WERI-Rb-1 (cell line): ENCODE measurements at regions not wholly inside any gene's neighbourhood (a gene's known extent, or its start where the extent isn't known, plus 50 kb on each side); places are given as distances from the start of the nearest gene placed in this dataset.

ENCODE experiments used
- DNase-seq: peaks from one replicate; pipeline ENCODE4 v3.0.0-alpha.2; 2020
- H3K27ac ChIP-seq: fragments of 250-450 bp; sonication (Bioruptor Pico); 2 replicates; pipeline ENCODE4 v1.5.1; 2020; ENCODE audit warnings: mild to moderate bottlenecking, moderate library complexity
- H3K27me3 ChIP-seq: fragments of 250-450 bp; sonication (Bioruptor Pico); 2 replicates; pipeline ENCODE4 v1.5.1; 2021; ENCODE audit warnings: mild to moderate bottlenecking, low read depth, moderate library complexity; ENCODE audit not compliant: insufficient read depth, severe bottlenecking
- H3K36me3 ChIP-seq: fragments of 250-450 bp; sonication (Bioruptor Pico); 2 replicates; pipeline ENCODE4 v1.5.1; 2020; ENCODE audit warnings: mild to moderate bottlenecking, moderate library complexity
- H3K4me3 ChIP-seq: 2 replicates; pipeline ENCODE4 v1.5.1; 2011; ENCODE audit warnings: low read depth, mild to moderate bottlenecking, control low read depth, low read length
- H3K9me3 ChIP-seq: fragments of 250-450 bp; sonication (Bioruptor Pico); 2 replicates; pipeline ENCODE4 v1.5.1; 2021; ENCODE audit warnings: mild to moderate bottlenecking, moderate library complexity; ENCODE audit not compliant: severe bottlenecking
- TF ChIP-seq, protein P1 (sequence below): IDR thresholded peaks from 2 replicates; pipeline ENCODE4 v1.5.1; 2011; ENCODE audit warnings: low read depth, mild to moderate bottlenecking, control low read depth, inconsistent platforms, low read length

DNA sequence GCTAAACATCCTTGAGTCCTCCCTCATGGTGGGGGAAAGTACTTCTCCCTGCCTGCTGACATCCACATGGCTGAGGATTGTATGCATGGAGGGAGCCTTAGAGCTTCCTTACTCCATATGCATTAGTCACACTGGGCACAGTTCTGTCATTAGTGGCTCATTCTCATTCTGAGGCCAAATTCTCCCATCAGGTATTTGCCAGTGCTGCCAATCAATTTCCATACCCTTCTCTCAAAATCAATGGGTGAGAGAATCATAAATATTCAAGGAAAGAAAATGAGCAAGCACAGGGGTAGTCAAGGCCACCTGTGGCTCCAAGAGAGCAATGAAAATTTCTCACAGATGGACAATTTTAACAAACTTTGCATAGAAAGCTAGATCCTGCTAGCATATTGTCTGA is 422.6 kb upstream of the SETBP1 start:
- Histone ChIP-seq H3K36me3 (no peaks in the 10 kb centered on the region), H3K9me3 (no peaks in the 10 kb centered on the region), H3K27ac (no peak overlapping the region), H3K27me3 (peaks cover 29% of the 10 kb centered on the region), H3K4me3 (no peak overlapping the region)
- DNase-seq: no peak
- TF ChIP-seq, protein P1, sequence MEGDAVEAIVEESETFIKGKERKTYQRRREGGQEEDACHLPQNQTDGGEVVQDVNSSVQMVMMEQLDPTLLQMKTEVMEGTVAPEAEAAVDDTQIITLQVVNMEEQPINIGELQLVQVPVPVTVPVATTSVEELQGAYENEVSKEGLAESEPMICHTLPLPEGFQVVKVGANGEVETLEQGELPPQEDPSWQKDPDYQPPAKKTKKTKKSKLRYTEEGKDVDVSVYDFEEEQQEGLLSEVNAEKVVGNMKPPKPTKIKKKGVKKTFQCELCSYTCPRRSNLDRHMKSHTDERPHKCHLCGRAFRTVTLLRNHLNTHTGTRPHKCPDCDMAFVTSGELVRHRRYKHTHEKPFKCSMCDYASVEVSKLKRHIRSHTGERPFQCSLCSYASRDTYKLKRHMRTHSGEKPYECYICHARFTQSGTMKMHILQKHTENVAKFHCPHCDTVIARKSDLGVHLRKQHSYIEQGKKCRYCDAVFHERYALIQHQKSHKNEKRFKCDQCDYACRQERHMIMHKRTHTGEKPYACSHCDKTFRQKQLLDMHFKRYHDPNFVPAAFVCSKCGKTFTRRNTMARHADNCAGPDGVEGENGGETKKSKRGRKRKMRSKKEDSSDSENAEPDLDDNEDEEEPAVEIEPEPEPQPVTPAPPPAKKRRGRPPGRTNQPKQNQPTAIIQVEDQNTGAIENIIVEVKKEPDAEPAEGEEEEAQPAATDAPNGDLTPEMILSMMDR: no peak

DNA sequence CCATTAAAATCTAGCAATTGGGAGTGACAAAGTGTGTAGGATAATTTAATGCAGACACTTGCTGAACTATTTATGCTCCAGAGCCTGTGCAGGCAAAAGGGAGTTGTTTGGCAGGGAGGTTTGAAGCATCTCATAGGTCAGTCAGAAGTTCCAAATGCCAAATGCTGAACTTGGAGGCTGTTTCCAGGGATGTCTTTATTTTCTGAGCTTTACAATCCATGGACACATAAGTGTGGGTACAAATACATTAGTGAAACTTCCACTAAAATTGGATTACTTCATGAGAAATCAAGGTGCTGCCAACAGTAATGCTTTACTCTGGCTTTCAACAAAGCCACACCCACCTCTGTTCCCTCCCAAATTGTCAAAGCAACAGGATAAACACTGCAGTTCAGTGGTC is 422.1 kb upstream of the SETBP1 start:
- TF ChIP-seq, protein P1: no peak
- no peak for DNase-seq
- no peak overlapping the region for H3K27ac ChIP-seq

DNA sequence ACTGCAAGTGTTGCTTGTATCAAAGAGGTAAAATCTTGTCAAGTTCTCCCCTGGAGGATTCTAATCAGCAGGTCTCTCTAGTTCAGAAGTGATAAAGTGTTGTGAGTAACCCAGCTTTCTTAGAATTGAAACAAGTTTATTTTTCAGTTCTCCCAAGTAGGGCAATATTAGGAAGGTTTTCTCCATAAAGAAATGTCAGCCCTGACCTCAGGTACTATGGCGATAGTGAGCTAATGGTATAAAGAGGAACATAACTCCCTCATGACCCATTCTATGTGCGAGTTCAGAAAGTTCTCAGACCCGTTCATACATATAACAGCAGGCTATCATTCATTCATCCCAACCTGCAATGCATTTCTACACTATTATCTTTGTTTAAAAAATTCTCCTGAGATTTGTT is 421.1 kb upstream of the SETBP1 start:
- DNase-seq: no peak
- peaks cover 29% of the 10 kb centered on the region for H3K27me3 ChIP-seq
- no peak overlapping the region for H3K27ac ChIP-seq
- TF ChIP-seq, protein P1: no peak
- H3K9me3 ChIP-seq: no peaks in the 10 kb centered on the region
- H3K36me3 ChIP-seq: no peaks in the 10 kb centered on the region
- no peak overlapping the region for H3K4me3 ChIP-seq

More for the DNA sequence above, 422.1 kb upstream of the SETBP1 start:
- Histone ChIP-seq H3K36me3 (no peaks in the 10 kb centered on the region), H3K27me3 (peaks cover 29% of the 10 kb centered on the region), H3K9me3 (no peaks in the 10 kb centered on the region), H3K4me3 (no peak overlapping the region)

DNA sequence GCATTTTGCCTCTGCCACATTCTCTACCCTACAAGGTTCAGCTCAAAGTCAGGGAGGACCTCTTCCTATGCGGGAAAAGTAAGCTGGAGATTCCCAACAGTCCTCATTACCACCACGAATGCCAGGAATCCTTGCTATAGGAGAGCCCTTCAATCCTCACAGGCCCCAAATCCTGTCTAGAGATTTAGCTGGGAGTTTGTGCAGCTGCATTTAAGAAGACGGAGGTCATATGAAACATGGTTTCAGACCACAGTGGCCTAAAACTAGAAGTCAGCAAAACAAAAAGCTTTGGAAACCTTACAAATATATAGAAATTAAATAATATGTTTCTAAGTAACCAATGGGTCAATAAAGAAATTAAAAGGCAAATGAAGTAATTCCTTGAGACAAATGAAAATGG is 415.3 kb upstream of the SETBP1 start:
- no peak for DNase-seq
- Histone ChIP-seq H3K36me3 (no peaks in the 10 kb centered on the region), H3K27me3 (peaks cover 40% of the 10 kb centered on the region), H3K9me3 (no peaks in the 10 kb centered on the region), H3K27ac (no peak overlapping the region), H3K4me3 (no peak overlapping the region)
- TF ChIP-seq, protein P1: no peak

DNA sequence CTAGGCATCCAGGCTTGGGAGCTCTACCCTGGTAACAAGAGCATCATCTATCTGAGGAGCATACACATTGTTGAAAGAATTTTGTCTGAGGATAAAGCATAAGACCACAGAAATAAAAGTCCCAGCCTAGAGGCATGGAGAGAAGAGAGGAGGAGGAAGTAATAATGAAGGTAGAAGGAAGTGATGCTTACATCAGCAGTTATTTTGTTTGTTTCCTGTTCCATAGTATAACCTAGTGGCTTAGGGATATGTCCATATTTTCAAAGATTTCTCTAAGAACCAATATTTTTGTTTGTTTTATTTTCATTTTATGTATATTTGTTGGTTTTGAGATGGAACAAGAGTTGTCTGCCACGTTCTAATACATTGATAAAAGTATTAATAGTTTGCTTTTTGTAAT is 407.4 kb upstream of the SETBP1 start:
- H3K4me3 ChIP-seq: no peak overlapping the region
- DNase-seq: no peak
- H3K27ac ChIP-seq: no peak overlapping the region
- TF ChIP-seq, protein P1: no peak
- no peaks in the 10 kb centered on the region for H3K9me3 ChIP-seq
- H3K27me3 ChIP-seq: peaks cover 38% of the 10 kb centered on the region
- H3K36me3 ChIP-seq: no peaks in the 10 kb centered on the region

DNA sequence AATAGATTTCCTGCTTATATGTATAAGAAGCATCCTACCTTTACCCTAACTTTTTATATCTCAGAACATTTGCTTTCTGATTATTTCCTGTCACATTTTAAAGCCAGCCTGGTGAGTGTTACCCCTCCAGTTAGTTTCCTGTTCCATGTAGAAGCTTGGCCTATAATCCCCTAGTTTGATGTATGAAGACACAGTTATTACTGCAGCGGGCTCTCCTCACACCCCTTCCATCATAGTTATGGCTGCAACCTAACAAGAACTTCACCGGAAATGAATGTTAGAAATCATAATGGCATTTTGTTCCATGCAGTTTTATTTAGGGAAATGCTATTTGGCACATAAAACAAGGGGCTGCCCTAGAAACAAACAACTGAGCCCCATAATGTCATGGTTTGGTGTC is 400.2 kb upstream of the SETBP1 start:
- Histone ChIP-seq H3K27me3 (peaks cover 28% of the 10 kb centered on the region), H3K4me3 (no peak overlapping the region), H3K36me3 (no peaks in the 10 kb centered on the region), H3K27ac (no peak overlapping the region), H3K9me3 (no peaks in the 10 kb centered on the region)
- no peak for DNase-seq
- TF ChIP-seq, protein P1: no peak
